ENCODE measurements at regions not wholly inside any gene's neighbourhood (a gene's known extent, or its start where the extent isn't known, plus 50 kb on each side); places are given as distances from the start of the nearest gene placed in this dataset.

GRCh38 chr5:130678637-130679036 is 486.4 kb downstream of the HINT1 start:
- no peak for DNase-seq
- no peaks in the 10 kb centered on the region for H3K4me1 Mint-ChIP-seq
- no peaks in the 10 kb centered on the region for H3K27me3 Mint-ChIP-seq (ENCODE audit: low read depth, poor library complexity)
- no peak overlapping the region for H3K27ac Mint-ChIP-seq
- no peak for TF ChIP-seq CTCF (IDR thresholded peaks at IDR 0.05)
- no peaks in the 10 kb centered on the region for H3K36me3 Mint-ChIP-seq (ENCODE audit: low read depth)
- no peaks in the 10 kb centered on the region for H3K9me3 Mint-ChIP-seq
- no peak overlapping the region for H3K4me3 Mint-ChIP-seq

DNA sequence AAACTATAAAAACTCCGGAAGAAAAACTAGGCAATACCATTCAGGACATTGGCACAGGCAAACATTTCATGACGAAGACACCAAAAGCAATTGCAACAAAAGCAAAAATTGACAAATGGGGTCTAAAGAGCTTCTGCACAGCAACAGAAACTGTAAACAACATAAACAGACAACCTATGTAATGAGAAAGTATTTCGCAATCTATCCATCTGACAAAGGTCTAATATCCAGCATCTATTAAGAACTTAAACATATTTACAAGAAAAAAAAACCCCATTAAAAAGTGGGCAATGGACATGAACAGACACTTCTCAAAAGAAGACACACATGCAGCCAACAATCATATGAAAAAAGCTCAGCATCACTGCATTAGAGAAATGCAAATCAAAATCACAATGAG is 498.6 kb downstream of the HINT1 start:
- TF ChIP-seq CTCF (IDR thresholded peaks at IDR 0.05), result no peak
- no peak overlapping the region for H3K4me3 Mint-ChIP-seq
- no peak overlapping the region for H3K27ac Mint-ChIP-seq
- DNase-seq, result no peak
- H3K4me1 Mint-ChIP-seq, result no peaks in the 10 kb centered on the region
- H3K27me3 Mint-ChIP-seq (ENCODE audit: low read depth, poor library complexity), result no peaks in the 10 kb centered on the region
- H3K9me3 Mint-ChIP-seq, result peaks cover 4% of the 10 kb centered on the region
- no peaks in the 10 kb centered on the region for H3K36me3 Mint-ChIP-seq (ENCODE audit: low read depth)

DNA sequence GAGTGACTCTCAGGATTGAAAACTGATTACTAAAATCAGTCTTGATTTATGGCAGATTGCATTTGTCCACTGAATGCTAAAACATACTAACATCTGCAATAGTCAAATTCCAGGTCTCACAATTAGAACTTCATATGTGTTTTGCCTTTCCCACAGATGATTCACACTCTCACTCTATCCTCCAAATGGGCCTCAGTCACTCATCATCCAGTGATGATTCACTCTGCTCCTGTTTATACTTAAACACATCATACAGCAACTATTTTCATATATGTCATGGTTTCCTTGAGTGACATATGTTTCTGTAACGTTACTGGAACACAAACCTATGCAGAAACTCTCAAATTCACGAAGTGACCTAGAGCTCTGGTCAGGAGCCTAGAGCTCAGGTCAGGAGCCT is 512.9 kb downstream of the HINT1 start:
- no peak for TF ChIP-seq CTCF (IDR thresholded peaks at IDR 0.05)
- Mint-ChIP-seq H3K9me3 (no peaks in the 10 kb centered on the region), H3K36me3 (ENCODE audit: low read depth) (no peaks in the 10 kb centered on the region), H3K4me3 (no peak overlapping the region), H3K4me1 (no peaks in the 10 kb centered on the region), H3K27ac (no peak overlapping the region), H3K27me3 (ENCODE audit: low read depth, poor library complexity) (peaks cover 2% of the 10 kb centered on the region)
- no peak for DNase-seq

GRCh38 chr5:130651440-130651839 is 513.6 kb downstream of the HINT1 start:
- no peak for TF ChIP-seq CTCF (IDR thresholded peaks at IDR 0.05)
- no peak overlapping the region for H3K4me3 Mint-ChIP-seq

GRCh38 chr5:130643321-130643720 is 521.7 kb downstream of the HINT1 start:
- no peak overlapping the region for H3K4me3 Mint-ChIP-seq
- H3K27ac Mint-ChIP-seq, result no peak overlapping the region
- no peak for DNase-seq
- no peaks in the 10 kb centered on the region for H3K4me1 Mint-ChIP-seq
- H3K36me3 Mint-ChIP-seq (ENCODE audit: low read depth), result no peaks in the 10 kb centered on the region
- TF ChIP-seq CTCF (IDR thresholded peaks at IDR 0.05), result no peak
- peaks cover 31% of the 10 kb centered on the region for H3K9me3 Mint-ChIP-seq
- peaks cover 5% of the 10 kb centered on the region for H3K27me3 Mint-ChIP-seq (ENCODE audit: low read depth, poor library complexity)

More at GRCh38 chr5:130651440-130651839, 513.6 kb downstream of the HINT1 start:
- Mint-ChIP-seq H3K27me3 (ENCODE audit: low read depth, poor library complexity) (peaks cover 2% of the 10 kb centered on the region), H3K36me3 (ENCODE audit: low read depth) (no peaks in the 10 kb centered on the region), H3K27ac (no peak overlapping the region), H3K9me3 (no peaks in the 10 kb centered on the region), H3K4me1 (no peaks in the 10 kb centered on the region)
- DNase-seq, result no peak

- no peak for DNase-seq
- Mint-ChIP-seq H3K36me3 (ENCODE audit: low read depth) (no peaks in the 10 kb centered on the region), H3K4me3 (no peak overlapping the region), H3K9me3 (peaks cover 31% of the 10 kb centered on the region), H3K27ac (no peak overlapping the region), H3K27me3 (ENCODE audit: low read depth, poor library complexity) (peaks cover 5% of the 10 kb centered on the region), H3K4me1 (no peaks in the 10 kb centered on the region)
- TF ChIP-seq CTCF (IDR thresholded peaks at IDR 0.05), result no peak
These were observed 522.6 kb downstream of the HINT1 start for GRCh38 chr5:130642461-130642860.
